AG08395 (cell line): ENCODE measurements at regions not wholly inside any gene's neighbourhood (a gene's known extent, or its start where the extent isn't known, plus 50 kb on each side); places are given as distances from the start of the nearest gene placed in this dataset.
"Not testable (repeated sequence)": the region's sequence is repeated elsewhere in the genome, so short reads cannot be mapped to it uniquely, and the experiment has no call there.

Source experiments
- DNase-seq: peaks from one replicate; pipeline ENCODE4 v3.0.0; 2012; ENCODE audit warnings: mixed read lengths, low spot score

DNA sequence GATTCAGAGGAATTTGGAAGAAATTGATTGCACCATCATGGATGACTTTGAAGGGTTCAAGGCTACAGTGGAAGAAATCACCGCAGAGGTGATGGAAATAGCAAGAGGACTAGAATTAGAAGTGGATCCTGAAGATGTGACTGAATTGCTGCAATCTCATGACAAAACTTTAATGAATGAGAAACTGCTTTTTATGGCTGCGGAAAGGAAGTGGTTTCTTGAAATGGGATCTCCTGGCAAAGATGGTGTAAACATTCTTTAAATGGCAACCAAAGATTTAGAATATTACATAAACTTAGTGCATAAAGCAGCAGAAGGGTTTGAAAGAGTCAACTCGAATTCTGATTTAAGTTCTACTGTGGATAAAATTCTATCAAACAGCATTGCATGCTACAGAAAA lies 698.6 kb downstream of the PLA2G4A start:
- no peak for DNase-seq

DNA sequence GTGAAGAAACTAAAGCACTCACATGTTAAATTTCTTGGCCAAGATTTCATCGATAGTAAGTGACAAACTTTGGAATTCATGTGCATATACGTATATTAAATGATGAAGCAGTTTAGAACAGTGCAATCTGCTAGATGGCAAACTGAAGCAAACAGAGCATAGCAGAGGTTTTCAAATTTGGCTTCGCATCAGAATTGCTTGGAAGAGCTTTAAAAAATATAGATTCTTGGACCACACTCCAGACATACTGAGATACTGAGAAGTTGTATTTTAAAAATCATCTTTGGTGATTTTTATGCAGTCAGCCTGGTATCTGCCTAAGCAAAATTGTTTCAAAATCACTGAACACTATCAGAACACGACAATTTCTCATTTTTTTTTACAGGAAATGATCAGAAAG lies 709.2 kb downstream of the PLA2G4A start:
- no peak for DNase-seq

DNA sequence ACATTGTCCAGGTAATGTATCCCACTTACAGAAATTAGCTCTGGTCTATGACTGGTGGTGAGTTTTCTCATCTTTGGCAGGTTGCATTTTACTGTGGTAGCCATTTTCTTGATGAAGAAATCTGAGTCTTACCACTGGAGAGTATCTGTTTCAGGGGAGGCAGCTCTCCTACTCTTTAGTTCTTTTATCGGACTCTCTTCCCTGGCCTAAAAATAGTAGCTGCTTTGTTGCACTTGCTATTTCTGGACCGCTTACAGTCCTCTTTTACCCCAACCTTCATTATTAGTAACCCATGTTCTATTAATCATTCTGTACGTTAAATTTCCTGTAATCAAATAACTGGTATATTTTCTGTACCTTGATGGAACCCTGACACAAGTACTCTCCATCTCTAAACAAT lies 720.8 kb downstream of the PLA2G4A start:
- DNase-seq, result no peak

DNA sequence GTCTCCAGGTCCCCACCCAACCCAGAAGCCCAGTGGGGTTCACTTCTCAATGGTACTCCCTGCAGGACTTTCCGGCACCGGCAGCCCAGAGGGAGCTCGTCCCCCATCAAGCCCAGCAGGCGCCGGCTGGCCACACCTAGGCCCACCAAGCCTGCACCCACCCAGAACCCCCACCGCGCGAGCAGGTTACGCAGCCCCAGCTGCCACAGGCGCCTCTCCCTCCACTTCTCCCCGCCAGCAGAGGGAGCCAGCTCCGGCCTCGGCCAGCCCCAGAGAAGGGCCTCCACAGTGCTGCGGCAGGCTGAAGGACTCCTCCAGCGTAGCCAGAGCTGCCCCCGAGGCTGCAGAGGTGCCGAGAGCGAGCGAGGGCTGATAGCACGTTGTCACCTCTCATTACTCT lies 722.3 kb downstream of the PLA2G4A start:
- no peak for DNase-seq

DNA sequence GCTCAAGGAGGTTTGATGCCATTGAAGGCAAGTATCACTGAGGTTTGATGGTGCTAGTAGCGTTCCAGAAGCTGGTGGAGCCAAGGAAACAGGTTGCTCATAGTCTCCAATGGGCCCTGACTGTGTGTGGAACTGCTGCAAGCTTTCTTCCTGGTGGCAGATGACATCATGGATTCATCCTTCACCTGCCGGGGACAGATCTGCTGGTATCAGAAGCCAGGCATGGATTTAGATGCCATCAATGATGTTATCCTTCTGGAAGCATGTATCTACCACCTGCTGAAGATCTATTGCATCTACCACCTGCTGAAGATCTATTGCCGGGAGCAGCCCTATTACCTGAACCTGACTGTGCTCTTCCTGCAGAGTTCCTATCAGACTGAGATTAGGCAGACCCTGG lies 734.4 kb downstream of the PLA2G4A start:
- no peak for DNase-seq

DNA sequence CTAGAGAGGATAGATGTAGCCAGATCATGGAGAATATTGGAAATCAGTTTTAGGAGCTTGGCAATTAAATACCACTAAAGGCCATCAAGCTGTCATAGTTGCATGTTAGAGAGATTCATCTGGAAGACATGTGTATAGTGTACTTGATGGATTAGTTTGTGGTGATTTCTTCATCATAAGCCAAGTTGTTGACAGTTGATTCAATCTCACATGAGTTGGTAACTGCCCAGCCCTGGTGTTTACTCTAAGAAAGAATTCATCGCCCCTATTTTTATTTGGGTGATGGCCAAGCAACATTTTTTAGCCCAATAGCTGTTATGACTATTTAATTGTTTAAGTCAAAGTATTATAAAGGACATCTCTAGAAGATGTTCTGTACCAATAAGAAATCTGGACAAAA lies 737.6 kb downstream of the PLA2G4A start:
- DNase-seq, result no peak

DNA sequence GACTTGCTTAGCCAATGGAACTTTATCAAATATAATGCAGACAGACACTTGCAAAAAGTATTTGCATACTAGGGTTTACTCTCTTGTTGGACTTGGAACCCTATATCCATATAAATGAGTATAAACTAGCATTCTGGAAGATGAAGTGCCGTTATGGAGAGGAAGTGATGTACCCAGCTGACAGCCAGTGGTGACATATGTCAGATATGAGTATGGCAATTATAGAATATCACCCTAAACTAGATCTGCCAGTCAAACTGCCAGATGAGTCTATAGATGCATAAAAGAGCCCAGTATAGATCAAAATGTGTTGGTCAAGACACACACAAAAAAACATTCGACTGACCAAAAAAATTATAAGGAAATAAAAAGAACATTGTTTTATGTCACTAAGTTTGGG lies 739.3 kb downstream of the PLA2G4A start:
- DNase-seq, result no peak

DNA sequence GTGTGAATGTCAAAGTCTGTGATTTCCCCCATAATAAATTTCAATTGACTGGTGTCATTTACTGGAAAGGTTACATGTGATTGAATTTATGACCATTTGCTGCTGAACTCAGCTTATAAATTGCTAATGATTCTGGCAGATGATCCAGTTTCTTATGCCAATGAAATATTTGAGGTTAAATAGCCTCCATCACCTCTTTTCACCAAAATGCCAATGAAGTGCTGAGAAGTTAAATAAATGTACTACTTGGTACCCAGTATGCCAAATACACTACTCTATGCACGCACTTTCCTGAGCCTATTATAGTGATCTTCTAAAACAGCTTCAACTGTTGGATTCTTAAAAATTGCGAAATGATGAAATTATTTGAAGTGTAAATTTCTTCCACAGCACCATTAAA lies 741.4 kb downstream of the PLA2G4A start:
- DNase-seq, result no peak

DNA sequence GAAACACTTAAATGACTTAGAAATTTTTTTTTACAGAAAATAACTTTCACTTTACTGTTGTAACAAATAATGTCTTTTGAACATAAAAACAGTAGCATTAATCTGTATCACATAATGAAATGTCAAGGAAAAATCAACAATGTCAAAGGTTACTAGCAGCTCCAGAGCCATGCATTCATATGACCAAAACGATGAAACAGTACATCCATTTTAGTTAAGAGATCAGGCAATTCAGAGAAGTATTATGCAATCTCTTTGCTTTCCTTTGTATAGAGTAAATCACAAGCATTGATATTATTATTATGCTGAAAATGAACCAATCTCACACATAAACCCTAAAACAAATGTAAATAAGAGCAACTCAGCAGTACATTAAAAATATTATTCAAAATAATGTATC lies 748.9 kb downstream of the PLA2G4A start:
- no peak for DNase-seq

DNA sequence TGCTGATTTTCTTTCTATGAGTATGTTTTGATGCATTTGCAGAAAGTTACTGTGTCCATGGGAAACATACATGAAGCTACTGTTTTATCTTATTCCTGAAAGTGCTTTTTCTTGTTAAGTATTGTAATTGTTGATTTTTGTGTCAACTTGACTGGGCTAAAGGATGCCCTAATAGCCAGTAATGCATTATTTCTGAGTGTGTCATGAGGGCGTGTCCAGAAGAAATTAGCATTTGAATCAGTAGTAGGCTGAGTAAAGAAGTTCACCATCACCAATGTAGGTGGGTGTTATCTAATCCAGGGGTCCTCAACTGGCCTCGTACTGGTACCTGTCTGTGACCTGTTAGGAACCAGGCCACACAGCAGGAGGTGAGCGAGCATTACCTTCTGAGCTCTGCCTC lies 760.2 kb downstream of the PLA2G4A start:
- no peak for DNase-seq

DNA sequence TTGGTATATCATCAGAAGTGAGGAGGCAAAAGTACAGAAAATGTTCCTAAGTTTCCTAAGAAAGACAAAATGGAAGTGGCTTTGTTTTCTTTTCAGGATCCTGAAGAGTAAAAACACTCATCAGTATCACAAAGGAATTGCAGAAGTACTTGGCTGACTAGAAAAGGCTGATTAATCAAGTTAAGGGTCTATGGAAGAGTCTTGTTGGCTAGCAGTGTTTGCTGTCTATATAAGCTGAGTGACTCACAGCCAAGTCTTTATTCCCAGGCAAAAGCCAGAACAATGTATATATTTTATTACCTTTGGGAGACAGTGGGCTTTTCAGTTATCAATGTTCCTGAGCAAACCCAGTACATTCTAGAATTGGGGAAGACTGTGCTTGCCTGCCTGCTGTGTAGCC lies 777.0 kb downstream of the PLA2G4A start:
- DNase-seq, result no peak

DNA sequence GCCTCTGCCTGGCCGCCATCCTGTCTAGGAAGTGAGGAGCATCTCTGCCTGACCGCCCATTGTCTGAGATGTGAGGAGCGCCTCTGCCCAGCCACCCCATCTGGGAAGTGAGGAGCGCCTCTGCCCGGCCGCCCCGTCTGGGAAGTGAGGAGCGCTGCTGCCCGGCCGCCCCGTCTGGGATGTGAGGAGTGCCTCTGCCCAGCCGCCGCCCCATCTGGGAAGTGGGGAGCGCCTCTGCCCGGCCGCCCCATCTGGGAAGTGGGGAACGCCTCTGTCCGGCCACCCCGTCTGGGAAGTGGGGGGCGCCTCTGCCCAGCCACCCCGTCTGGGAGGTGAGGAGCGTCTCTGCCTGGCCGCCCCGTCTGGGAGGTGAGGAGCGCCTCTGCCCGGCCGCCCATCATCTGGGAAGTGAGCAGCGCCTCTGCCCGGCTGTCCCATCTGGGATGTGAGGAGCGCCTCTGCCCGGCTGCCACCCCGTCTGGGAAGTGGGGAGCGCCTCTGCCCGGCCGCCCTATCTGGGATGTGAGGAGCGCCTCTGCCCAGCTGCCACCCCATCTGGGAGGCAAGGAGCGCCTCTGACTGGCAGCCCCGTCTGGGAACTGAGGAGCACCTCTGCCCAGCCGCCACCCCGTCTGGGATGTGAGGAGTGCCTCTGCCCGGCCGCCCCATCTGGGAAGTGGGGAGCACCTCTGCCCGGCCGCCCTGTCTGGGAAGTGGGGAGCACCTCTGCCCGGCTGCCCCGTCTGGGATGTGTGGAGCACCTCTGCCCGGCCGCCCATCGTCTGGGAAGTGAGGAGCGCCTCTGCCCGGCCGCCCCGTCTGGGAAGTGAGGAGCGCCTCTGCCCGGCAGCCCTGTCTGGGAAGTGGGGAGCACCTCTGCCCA lies 787.3 kb downstream of the PLA2G4A start:
- DNase-seq, result not testable (repeated sequence)

DNA sequence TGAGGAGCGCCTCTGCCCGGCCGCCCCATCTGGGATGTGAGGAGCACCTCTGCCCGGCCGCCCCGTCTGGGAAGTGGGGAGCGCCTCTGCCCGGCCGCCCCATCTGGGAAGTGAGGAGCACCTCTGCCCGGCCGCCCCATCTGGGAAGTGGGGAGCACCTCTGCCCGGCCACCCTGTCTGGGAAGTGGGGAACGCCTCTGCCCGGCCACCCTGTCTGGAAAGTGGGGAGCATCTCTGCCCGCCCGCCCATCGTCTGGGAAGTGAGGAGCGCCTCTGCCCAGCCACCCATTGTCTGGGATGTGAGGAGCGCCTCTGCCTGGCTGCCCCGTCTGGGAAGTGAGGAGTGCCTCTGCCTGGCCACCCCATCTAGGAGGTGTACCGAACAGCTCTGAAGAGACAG lies 788.1 kb downstream of the PLA2G4A start:
- not testable (repeated sequence) for DNase-seq

DNA sequence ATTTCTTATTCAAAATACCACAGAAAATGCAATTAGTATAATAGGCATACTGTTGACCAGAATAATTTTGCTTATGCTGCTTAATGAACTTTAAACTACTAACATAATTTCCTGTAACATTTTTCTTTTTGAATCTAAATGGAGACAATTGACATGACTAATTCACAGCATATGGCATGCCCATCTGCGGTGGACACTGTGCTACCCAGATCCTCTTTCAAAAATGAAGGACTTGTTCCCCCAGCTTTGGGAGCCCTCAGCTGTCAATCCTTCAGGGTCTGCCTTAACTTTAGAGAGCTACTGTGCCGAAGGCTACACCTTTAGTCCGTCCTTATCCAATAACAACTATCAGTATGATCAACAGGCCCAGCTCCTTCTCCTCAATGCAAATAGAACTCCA lies 789.0 kb downstream of the PLA2G4A start:
- DNase-seq, result no peak

DNA sequence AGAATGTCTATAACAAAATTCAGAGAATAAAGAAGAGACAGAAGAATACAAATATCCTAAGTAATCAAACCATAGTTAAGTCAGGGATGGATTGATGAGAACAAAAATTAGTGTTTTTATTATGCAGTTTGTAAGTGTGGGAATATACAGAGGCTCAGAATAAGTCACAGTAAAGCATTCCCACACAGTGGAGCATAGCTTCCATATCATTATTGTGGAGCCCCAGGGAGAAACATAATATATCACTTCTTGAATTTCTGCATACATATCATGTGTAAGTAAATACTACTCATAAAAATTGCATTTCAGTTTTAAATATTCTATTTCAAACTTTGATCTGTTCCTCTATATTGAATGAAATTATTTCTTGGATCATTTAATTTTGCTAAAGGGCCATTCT lies 790.4 kb downstream of the PLA2G4A start:
- DNase-seq, result no peak

DNA sequence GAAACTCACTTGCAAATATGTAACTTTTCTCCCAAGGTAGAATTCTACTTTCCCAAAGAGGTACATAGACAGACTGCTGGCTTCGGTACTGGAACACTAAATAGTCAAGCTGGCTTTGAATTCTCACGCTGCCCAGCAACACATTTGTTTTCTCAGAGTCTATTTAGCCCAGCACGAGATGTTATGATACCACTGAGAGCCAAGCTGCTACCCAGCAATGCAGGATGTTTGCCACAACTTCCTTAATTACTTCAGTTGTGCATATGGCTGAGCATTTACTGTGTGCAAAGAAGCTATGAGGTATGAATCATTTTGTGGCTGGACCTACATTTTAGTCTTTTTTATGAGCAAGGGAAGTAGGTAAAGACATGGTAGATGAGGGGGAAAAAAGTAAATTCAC lies 793.2 kb downstream of the PLA2G4A start:
- no peak for DNase-seq

DNA sequence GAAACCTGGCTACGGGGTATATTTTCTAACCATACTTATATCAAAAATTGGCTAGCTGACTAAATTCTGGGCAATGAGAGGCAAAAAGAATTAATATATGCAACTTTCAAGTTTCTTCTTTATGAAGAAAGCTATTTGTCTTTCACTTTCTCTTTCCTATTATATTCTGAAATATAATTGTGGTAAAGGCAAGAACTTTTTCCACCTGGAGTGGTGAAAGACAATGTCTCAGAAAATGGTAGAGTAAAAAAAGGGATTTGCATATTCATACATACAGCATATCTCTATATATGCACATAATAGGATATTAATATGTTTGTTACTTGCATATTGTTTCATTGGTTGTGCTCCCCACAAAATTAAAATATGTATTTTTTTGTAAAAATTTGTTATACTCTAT lies 793.8 kb downstream of the PLA2G4A start:
- no peak for DNase-seq

DNA sequence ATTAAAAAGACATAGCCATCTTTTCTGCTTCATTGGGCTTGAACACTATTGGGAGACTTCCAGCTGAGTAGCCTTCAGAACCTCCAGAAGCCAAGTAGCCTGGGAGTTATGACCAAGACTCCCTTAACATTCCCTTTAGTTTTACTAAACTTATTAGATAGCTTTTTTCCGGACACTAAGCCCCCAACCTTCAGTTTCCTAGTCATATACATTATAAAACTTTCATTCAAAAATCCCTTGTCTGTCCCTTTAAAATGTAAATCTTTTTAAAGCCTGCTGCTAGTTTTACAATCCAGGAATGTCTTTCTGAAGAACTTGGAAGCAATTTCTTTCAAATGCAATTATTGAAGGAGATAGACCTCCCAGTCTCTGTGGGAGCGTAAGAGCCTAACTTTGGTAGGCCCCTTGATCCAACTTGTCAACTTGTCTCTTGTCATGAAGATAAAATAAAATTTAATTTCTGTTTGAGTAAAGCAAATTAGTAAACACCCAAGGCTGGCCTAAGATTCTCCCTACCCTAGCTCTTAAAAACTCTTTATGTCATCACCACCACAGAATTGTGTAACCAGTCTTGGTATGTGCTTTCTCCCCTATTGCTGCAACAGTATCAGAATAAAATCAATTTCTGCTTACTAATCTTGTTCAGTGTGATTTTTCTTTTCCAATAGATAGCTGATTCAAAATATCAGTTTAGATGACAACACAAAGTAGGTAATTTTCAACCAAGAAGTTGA lies 796.2 kb downstream of the PLA2G4A start:
- no peak for DNase-seq

DNA sequence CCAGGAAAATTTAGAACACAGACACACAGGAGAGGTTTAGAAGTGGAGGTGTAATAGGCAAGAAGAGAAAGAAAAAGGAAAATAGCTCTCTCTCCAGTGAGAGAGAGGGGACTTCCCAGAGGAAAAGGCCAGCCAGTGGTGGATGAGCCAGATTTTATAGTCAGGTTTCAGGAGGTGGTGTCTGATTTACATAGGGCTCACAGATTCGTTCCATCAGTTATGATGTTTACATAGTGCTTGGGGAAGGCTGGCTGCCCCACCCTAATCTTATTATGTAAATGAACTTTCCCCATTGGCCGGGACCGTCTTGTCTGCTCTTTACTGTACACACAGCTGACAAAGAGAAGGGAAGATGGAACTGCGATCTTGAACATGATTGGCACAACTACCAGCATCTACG lies 797.3 kb downstream of the PLA2G4A start:
- no peak for DNase-seq

DNA sequence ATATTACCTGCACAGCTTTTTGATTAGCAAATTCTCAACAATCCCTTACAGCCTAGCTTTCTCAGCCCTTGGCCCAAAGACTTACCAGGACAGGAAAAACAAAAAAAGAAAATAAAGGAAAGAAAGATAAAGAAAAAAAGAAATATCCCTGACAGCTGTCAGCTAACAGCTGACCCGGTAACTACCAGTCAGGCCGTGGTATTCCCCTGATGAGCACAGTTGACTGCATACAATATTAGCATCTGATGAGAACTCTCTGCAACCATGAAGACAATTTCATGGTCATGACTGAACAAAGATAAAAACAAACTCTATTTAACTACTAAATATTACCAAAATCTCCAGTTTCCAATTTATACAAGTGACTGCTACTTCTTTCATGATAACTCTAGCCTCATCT lies 798.8 kb downstream of the PLA2G4A start:
- no peak for DNase-seq

DNA sequence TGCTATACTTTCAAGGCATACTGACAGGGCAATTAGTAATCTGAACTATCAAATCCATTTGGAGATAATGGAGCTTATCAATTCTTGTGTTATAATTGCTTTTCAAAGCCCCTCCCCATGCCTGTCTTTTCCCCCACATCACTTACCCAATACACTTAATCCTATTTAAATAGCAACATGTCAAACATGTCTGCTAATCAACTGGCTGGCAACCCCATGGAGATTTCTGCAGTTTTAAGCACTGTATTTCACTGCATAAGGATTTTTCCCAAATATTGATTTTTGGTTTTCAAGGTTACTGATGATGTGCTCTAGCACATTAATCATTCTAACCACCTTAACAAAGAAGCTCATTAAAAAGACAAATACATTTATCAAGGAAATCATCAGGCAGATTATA lies 800.3 kb downstream of the PLA2G4A start:
- DNase-seq, result no peak

DNA sequence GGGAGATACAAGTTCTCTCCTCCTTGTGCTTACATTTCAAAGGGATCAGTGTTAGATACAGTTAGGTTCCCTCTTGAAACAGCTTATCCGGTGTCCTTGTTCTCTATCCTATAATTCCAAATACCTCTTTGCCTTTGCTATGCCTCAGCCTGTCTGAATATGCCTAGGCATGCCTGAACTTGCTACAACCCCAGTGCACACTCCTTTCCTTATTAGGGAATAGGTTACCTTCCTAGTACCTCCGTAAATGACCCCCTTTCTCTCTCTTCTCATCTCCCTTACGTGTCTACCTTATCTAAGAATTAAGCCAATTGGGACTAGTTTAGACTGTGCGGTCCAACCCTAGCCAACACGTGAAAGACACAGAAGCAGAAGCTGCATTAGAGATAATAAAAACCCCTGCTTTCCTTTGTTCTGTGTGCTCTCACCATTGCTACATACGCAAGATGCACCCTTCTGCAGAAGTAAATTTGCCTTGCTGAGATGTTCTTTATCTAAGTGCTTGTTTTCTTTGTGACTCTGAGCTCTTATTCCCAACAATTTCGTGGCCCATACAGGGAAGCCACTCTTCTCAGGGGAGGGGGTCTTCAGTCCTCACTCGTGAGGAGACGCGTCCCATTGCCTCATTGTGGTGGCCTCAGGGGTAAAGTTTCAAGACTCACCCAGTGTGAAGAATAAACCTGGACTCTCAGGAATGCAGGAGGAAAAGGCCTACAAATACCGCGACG lies 802.1 kb downstream of the PLA2G4A start:
- no peak for DNase-seq

DNA sequence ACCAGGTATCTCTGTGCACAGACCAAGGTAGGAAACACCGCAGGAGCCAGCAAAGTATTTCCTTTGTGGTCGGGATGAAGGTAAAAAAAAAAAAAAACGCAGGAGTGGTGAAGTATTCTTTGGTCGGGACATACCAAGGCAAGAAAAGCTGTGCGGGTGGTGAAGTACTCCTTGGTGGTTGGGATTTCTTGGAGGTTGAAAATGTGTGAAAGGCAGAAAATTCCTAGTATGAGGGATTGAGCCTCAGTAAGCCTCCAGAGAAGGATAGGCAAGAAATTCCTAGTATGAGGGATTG lies 802.6 kb downstream of the PLA2G4A start:
- DNase-seq, result no peak
